K562 (cell line): ENCODE measurements at regions not wholly inside any gene's neighbourhood (a gene's known extent, or its start where the extent isn't known, plus 50 kb on each side); places are given as distances from the start of the nearest gene placed in this dataset.

Source experiments
- ATAC-seq: fragments of 200-7000 bp; cut with Tn5 transposase; 3 replicates; pipeline ENCODE4 v1.9.1; 2020; ENCODE audit warnings: moderate library complexity
- BruUV-seq: library from RNA; stranded (reverse); fragments of 400-500 nt; replicated peaks from 2 replicates; lab custom pipeline; 2021; lab: Mats Ljungman, UMichigan
- CTCF ChIA-PET: fragments of 300-600 bp; formaldehyde crosslinking; extraction: SDS; loops from one replicate; lab custom pipeline; 2021; ENCODE audit warnings: low intra/inter-chr PET ratio; lab: Yijun Ruan, JAX
- POLR2A ChIA-PET: fragments of 300-600, 350-650 bp; sonication (Branson Sonifier 250); formaldehyde crosslinking; extraction: SDS; loops from one replicate; lab custom pipeline; 2021; ENCODE audit warnings: antibody characterized with exemption, inconsistent platforms; lab: Yijun Ruan, JAX
- DNase-seq, 4 experiments: peaks; one replicate each; pipeline versions ENCODE4 v3.0.0 to v3.0.0-alpha.2; 2011 to 2018; ENCODE audit warnings: low spot score in 3 of 4, mixed read lengths in 3 of 4; ENCODE audit errors: extremely low read depth in 1 of 4
- FAIRE-seq: peaks from 2 replicates; lab custom pipeline; 2011; peaks lifted over from hg19 to GRCh38; lab: Jason Lieb, UNC
- H2AFZ ChIP-seq: 2 replicates; pipeline ENCODE4 v1.6.0; 2011; ENCODE audit warnings: low read depth, low read length, control low read depth, inconsistent platforms
- H3K27ac ChIP-seq: fragments of 200-600 bp; 3 replicates; pipeline ENCODE4 v1.8.0; 2011; ENCODE audit warnings: low read depth, mild to moderate bottlenecking, control low read depth, inconsistent platforms, low read length, moderate library complexity, mixed read lengths; ENCODE audit errors: extremely low read depth
- H3K27me3 ChIP-seq, 2 experiments: fragments of 300-600 bp in 1 of 2; 2 replicates in 1 of 2; 3 replicates in 1 of 2; pipeline versions ENCODE4 v1.6.0 to v1.8.0; 2011; ENCODE audit warnings: inconsistent platforms in 2 of 2, low read length in 2 of 2, mild to moderate bottlenecking in 1 of 2, mixed read lengths in 1 of 2, moderate library complexity in 1 of 2; ENCODE audit not compliant: control insufficient read depth in 2 of 2, insufficient read depth in 2 of 2
- H3K36me3 ChIP-seq: fragments of 300-600 bp; 3 replicates; pipeline ENCODE4 v1.8.0; 2011; ENCODE audit warnings: mild to moderate bottlenecking, low read length, inconsistent platforms; ENCODE audit not compliant: control insufficient read depth, insufficient read depth
- H3K4me1 ChIP-seq, 2 experiments: fragments of 200-600 bp in 1 of 2; replicated peaks in 1 of 2; 2 replicates in 1 of 2; 3 replicates in 1 of 2; pipeline versions ENCODE4 v1.5.1 to v1.8.0; 2011; ENCODE audit warnings: inconsistent platforms in 2 of 2, low read length in 2 of 2, mild to moderate bottlenecking in 1 of 2, mixed read lengths in 1 of 2, moderate library complexity in 1 of 2; ENCODE audit not compliant: control insufficient read depth in 2 of 2, insufficient read depth in 2 of 2
- H3K4me2 ChIP-seq: 2 replicates; pipeline ENCODE4 v1.6.1; 2011; ENCODE audit warnings: low read length, control low read depth, inconsistent platforms, mixed read lengths; ENCODE audit not compliant: insufficient read depth
- H3K4me3 ChIP-seq: fragments of 200-600 bp; sonication (generic), shearing (Covaris generic); 2 replicates; pipeline ENCODE4 v1.5.1; 2016; ENCODE audit warnings: control low read depth, inconsistent platforms
- H3K79me2 ChIP-seq: fragments of 200-600 bp; 3 replicates; pipeline ENCODE4 v1.8.0; 2011; ENCODE audit warnings: low read length, inconsistent platforms; ENCODE audit not compliant: control insufficient read depth, insufficient read depth
- H3K9ac ChIP-seq, 2 experiments: 2 replicates each; pipeline versions ENCODE4 v1.6.0 to v1.6.1; 2011; ENCODE audit warnings: low read depth in 2 of 2, low read length in 2 of 2, control low read depth in 1 of 2, inconsistent platforms in 1 of 2, mild to moderate bottlenecking in 1 of 2, mixed read lengths in 1 of 2; ENCODE audit not compliant: insufficient read depth in 1 of 2
- H3K9me1 ChIP-seq: one replicate; pipeline ENCODE4 v1.6.0; 2011; ENCODE audit warnings: inconsistent platforms, mild to moderate bottlenecking, low read length, moderate library complexity; ENCODE audit not compliant: control insufficient read depth, insufficient read depth
- H3K9me3 ChIP-seq: replicated peaks from 2 replicates; pipeline ENCODE4 v1.5.1; 2011; ENCODE audit warnings: low read depth, low read length, inconsistent platforms; ENCODE audit not compliant: control insufficient read depth, insufficient read depth
- H4K20me1 ChIP-seq: replicated peaks from 2 replicates; pipeline ENCODE4 v1.6.1; 2011; ENCODE audit warnings: low read length, inconsistent platforms, mixed read lengths; ENCODE audit not compliant: control insufficient read depth, insufficient read depth
- CREB1 ChIP-seq, 2 experiments: sonication (generic) in 1 of 2; formaldehyde crosslinking in 1 of 2; IDR thresholded peaks; 2 replicates each; pipeline versions ENCODE4 v1.6.1 to v1.8.0; 2012 to 2022; ENCODE audit warnings: inconsistent platforms in 1 of 2, mild to moderate bottlenecking in 1 of 2, missing genetic modification reagents in 1 of 2, moderate library complexity in 1 of 2
- HDAC8 ChIP-seq: fragments of 450-650 bp; IDR thresholded peaks from 2 replicates; pipeline ENCODE4 v1.6.1; 2016; ENCODE audit warnings: mild to moderate bottlenecking, missing genetic modification characterization, moderate library complexity, missing compliant biosample characterization
- HNRNPL ChIP-seq: fragments of 200-400 bp; formaldehyde crosslinking; IDR thresholded peaks from 2 replicates; pipeline ENCODE4 v1.6.1; 2017; ENCODE audit warnings: low read depth, mild to moderate bottlenecking, low read length
- NBN ChIP-seq: fragments of 450-650 bp; IDR thresholded peaks from 2 replicates; pipeline ENCODE4 v1.6.1; 2016; ENCODE audit warnings: low read depth, mild to moderate bottlenecking
- NFRKB ChIP-seq: fragments of 450-650 bp; IDR thresholded peaks from 2 replicates; pipeline ENCODE4 v1.6.1; 2016; ENCODE audit warnings: low read depth
- POLR2G ChIP-seq: fragments of 200-400 bp; formaldehyde crosslinking; IDR thresholded peaks from 2 replicates; pipeline ENCODE4 v1.6.1; 2017; ENCODE audit warnings: low read depth, mild to moderate bottlenecking, antibody characterized with exemption, low read length, moderate library complexity
- PTTG1 ChIP-seq: fragments of 450-650 bp; IDR thresholded peaks from 2 replicates; pipeline ENCODE4 v1.6.1; 2016; ENCODE audit warnings: low read depth, mild to moderate bottlenecking, missing genetic modification characterization, missing compliant biosample characterization
- TAF9B ChIP-seq: fragments of 450-650 bp; IDR thresholded peaks from 2 replicates; pipeline ENCODE4 v1.6.1; 2018; ENCODE audit warnings: mild to moderate bottlenecking; ENCODE audit not compliant: partially characterized antibody
- TEAD4 ChIP-seq, 2 experiments: sonication (generic) in 1 of 2; formaldehyde crosslinking in 1 of 2; IDR thresholded peaks; 2 replicates each; pipeline versions ENCODE4 v1.6.1 to v1.8.0; 2012 to 2022; ENCODE audit warnings: borderline replicate concordance in 1 of 2, inconsistent platforms in 1 of 2, low read length in 1 of 2, mild to moderate bottlenecking in 1 of 2, missing genetic modification reagents in 1 of 2
- ZNF3 ChIP-seq: fragments of 250-450 bp; sonication (Bioruptor Pico); IDR thresholded peaks from 2 replicates; pipeline ENCODE4 v1.5.0; 2021; ENCODE audit warnings: mild to moderate bottlenecking, moderate library complexity
- ZNF551 ChIP-seq: fragments of 250-450 bp; sonication (Bioruptor Pico); IDR thresholded peaks from 2 replicates; pipeline ENCODE4 v1.5.0; 2021; ENCODE audit warnings: mild to moderate bottlenecking, moderate library complexity
- WGBS: fragments of 100-300 bp; shearing (Covaris generic); methylation state at CpG from one replicate; pipeline ENCODE4 v1.1.6; 2016; ENCODE audit warnings: low coverage, mixed read lengths; ENCODE audit not compliant: insufficient coverage; ENCODE audit errors: missing lambda C conversion rate; 5-methylcytosine and 5-hydroxymethylcytosine counted together
- in situ Hi-C: fragments of 300-500 bp; cut with MboI; formaldehyde crosslinking; loops from 4 replicates; pipeline ENCODE4 v1.15.0; 2018; ENCODE audit warnings: inconsistent platforms, mixed read lengths
- intact Hi-C: fragments of 100-400 bp; cut with micrococcal nuclease; formaldehyde crosslinking; loops from 2 replicates; pipeline ENCODE4 v1.14.2; 2022

DNA sequence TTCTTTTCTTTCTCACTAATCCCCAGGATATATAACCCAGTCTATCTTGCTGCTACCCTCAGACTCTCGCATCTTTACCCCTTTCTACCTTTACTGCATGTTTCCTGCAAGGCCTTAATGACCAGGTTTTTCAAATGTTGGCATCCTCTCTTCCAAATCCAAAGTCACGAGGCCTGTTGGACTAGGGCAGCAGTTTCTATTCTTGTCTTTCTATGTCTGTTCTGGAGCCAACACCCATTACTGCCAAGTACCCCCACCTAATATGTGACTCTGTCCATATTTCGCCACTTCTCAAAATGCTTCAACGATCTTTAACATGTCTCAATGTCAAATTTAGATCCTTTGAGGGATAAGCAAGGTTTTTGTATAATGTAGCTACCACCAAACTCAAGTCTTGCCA lies 443.4 kb downstream of the BMP2 start (continued):
- no peak for TF ChIP-seq POLR2G
- TF ChIP-seq TAF9B = no peak
- TF ChIP-seq NBN = no peak
- no peak for TF ChIP-seq HNRNPL
- TF ChIP-seq CREB1 (IDR thresholded peaks at IDR 0.05) = no peak
- TF ChIP-seq CREB1 (CRISPR knock-in tag; IDR thresholded peaks at IDR 0.05) = no peak

- no peak overlapping the region for H3K27ac ChIP-seq
- no peak for TF ChIP-seq ZNF551 (CRISPR knock-in tag)
- TF ChIP-seq ZNF3 (CRISPR knock-in tag) = no peak
- no peak for TF ChIP-seq HDAC8 (tag)
- TF ChIP-seq TEAD4 (IDR thresholded peaks at IDR 0.05; ENCODE audit: low read length) = no peak
- TF ChIP-seq TEAD4 (CRISPR knock-in tag; IDR thresholded peaks at IDR 0.05; ENCODE audit: borderline replicate concordance) = no peak
- TF ChIP-seq PTTG1 (tag) = no peak
- TF ChIP-seq NFRKB = no peak
- DNase-seq (no peak), FAIRE-seq (no peak), ATAC-seq (no peak)
- H4K20me1 ChIP-seq = no peaks in the 10 kb centered on the region
- no peak overlapping the region for H3K4me3 ChIP-seq
- H3K79me2 ChIP-seq = no peaks in the 10 kb centered on the region
- CTCF ChIA-PET = no interaction called here
- WGBS = 5% methylated on average over 2 of the region's 3 CpGs
- no peaks in the 10 kb centered on the region for H3K4me1 ChIP-seq
- no peaks in the 10 kb centered on the region for H3K27me3 ChIP-seq
- H3K36me3 ChIP-seq = no peaks in the 10 kb centered on the region
- POLR2A ChIA-PET = no interaction called here
- no peak overlapping the region for H3K4me2 ChIP-seq
- H2AFZ ChIP-seq = no peak overlapping the region
- no peaks in the 10 kb centered on the region for H3K9me1 ChIP-seq
- no peaks in the 10 kb centered on the region for H3K9me3 ChIP-seq
- no TSS peak for BruUV-seq
- intact Hi-C loops (no loop called here), in situ Hi-C loops (no loop called here)
- H3K9ac ChIP-seq = no peak overlapping the region
Measured at GRCh38 chr20:7214081-7214740, 446.7 kb downstream of the BMP2 start.
